Activated CD8-positive, alpha-beta memory T cell treated with anti-CD3 and anti-CD28 coated beads, Interleukin-2, amount 50 U/mL, for 4 hours (primary cell): ENCODE measurements at regions not wholly inside any gene's neighbourhood (a gene's known extent, or its start where the extent isn't known, plus 50 kb on each side); places are given as distances from the start of the nearest gene placed in this dataset.
"Not testable (repeated sequence)": the region's sequence is repeated elsewhere in the genome, so short reads cannot be mapped to it uniquely, and the experiment has no call there.

Experiments
- DNase-seq: peaks from one replicate; pipeline ENCODE4 v3.0.0-alpha.2; 2020

- DNase-seq = no peak
Observed at GRCh38 chr22:27240298-27241075, 561.1 kb downstream of the MN1 start.

- DNase-seq = no peak
Observed at GRCh38 chr22:27241430-27242321, 559.9 kb downstream of the MN1 start.

- DNase-seq = no peak
Observed at GRCh38 chr22:27242474-27242873, 559.1 kb downstream of the MN1 start.

DNA sequence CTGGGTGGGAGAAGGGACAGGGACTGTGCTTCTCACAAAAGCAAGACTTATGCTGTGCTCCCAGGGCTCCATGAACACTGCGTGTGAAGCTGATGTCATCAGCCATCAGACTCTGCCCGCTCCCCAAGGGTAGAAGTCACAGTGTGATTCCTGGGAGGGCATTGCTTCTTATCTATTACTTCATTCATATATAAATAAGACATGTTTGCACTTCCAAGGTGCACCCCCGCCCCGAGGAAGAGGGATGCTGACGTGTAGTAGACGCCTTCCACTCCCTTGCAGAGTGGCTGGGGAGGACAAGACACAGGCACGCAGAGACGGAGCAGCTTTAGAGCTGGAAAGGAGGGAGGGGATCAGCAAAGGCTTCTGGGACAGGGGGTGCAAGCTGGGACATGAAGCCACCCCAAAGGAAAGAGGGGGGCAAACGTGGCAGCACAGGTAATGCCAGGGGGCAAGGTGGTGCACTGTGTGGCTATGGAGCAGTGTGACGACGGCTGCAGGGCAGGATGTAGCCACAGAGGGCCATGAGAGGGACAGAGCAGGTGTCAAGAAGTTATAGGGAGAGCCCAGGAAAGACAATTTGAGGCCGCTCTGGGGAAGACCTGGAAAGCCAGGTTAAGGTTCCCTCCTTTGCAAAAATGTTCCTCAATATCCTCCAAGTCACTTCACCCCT is 558.5 kb downstream of the MN1 start:
- no peak for DNase-seq

- DNase-seq = no peak
Observed at GRCh38 chr22:27244328-27244727, 557.2 kb downstream of the MN1 start.

DNA sequence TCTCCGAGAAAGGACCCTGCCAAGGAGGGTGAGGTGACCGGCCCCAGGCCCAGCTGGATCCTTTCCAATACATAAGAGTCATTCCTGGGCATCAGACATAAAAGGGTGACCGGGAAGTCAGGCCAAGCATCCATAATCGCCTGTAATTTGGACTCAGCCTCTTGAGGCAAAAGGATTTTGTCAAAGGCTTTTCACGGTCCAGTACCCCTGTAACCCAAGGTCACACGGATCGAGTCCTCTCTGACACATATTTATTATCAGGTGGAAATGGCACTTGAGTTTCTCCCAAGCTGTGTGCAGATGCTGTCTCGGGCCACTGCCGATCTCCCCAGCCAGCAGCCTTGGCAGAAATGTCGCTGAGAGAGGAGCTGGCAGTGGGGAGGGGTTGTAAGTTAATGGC is 556.5 kb downstream of the MN1 start:
- no peak for DNase-seq

DNA sequence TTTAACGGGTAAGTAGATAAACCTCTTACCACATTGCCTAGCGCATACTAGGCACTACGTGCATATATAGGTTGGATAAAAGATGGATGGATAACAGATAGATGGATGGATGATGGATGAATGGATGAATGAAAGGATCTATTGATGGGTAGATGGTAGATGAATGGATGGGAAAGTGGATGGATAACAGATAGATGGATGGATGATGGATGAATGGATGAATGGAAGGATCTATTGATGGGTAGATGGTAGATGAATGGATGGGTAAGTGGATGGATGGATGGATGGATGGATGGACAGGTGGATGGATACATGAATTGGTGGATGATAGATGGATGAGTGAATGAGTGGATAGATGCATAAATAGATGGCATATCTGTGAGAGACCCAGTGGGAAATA is 555.0 kb downstream of the MN1 start:
- no peak for DNase-seq

DNA sequence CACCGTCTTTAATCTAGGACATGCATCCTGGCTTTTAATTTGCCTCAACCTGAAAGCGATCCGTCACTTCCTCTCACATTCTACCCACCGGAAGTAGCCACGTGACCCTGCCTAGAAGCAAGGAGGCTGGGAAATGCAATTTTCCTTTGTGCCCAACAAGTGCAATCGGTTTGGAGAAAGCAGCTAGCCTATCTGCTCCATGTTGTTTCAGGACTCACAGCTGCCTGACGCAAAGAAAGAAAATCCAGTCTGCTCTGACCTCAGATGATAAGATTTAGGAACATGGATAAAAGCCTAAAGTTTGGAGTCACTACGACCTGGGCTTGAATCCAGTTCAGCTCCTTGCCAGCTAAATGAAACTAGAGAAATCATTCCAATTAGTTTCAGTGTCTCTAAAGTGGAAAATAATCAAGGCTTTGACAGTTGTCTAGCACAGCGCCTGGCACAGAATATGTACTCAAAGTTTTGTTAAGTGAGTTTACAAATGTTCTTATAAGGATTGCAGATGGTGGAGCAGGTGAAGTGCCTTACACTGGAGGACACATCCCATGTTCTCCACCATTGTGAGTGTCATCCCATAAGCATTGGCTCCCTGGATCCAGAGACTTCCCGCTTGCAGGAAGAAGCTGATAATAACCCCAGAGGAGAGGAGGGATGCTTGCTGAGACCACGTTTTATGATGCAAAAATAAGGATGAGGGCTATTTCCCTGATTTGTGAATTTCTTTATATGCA is 553.7 kb downstream of the MN1 start:
- no peak for DNase-seq

- DNase-seq = no peak
Observed at GRCh38 chr22:27250418-27250817, 551.1 kb downstream of the MN1 start.

DNA sequence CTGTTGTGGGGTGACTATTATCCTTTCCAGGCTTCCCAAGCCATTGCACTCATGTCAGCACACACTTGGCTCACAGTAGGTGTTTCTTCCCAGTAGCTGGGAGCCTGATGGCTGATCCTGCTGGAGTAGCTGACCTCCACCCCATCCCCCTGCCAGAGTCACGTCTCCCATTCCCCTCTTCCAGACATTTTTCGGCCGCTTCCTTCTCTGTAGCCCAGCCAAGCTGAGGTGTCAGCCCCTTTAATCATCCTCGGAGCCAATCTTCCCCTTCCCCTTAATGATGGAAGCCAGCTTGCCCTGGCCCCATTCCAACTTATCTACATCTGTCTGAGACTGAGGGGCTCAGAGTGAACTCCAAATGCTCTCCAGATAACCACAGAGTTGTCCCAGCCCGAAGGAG is 550.7 kb downstream of the MN1 start:
- no peak for DNase-seq

- DNase-seq = no peak
Observed at GRCh38 chr22:27251563-27251962, 550.0 kb downstream of the MN1 start.

- DNase-seq = no peak
Observed at GRCh38 chr22:27252282-27253049, 549.1 kb downstream of the MN1 start.

- DNase-seq = no peak
Observed at GRCh38 chr22:27253108-27253902, 548.3 kb downstream of the MN1 start.

GRCh38 chr22:27254063-27254462 is 547.5 kb downstream of the MN1 start:
- DNase-seq = not testable (repeated sequence)

DNA sequence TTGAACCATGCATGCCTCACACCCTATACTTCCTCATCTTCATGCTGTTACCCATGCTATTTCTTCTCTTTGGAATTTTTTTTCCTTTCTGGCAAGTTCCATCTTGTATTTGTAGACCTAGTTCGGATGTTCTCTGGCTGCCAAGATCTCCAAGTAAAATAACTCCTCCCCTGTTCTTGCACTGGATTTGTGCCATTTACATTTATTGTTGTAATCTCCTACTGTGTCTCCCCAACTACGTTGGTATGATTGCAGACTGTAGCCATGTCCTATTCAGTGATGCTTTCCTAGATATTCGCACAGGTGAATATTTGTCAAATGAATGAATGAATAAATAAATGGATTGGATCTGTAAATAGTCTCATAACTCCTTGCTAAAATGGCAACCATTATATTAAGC is 546.0 kb downstream of the MN1 start:
- DNase-seq = no peak

- no peak for DNase-seq
Observed at GRCh38 chr22:27257987-27258386, 543.6 kb downstream of the MN1 start.

DNA sequence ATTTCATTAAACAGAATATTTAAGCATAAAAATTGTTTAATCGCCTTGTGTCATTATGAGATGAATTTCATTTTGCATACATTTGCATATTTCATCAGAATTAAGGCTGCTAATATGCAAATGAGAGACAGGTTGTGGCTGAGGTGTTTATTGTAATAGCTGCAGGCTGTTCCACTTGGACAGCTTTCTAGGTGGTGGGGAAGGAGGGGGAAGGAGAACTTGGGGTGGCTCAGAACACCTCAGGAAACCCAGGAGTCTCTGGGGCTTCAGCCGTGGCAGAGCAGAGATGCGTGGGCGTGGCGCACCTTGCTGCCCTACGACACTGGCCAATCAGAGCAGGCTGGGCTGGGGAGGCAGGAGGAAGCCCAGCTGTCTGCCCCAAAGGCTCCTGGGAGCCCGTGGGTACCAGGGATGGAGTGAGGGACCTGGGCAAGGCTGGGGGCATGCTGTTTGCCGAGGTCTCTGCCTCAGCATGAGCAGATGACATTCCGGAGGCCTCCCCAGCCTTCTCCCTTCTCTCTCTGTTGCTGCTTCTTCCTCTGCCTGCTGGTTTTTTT is 542.9 kb downstream of the MN1 start:
- no peak for DNase-seq

- no peak for DNase-seq
Observed at GRCh38 chr22:27259433-27259832, 542.1 kb downstream of the MN1 start.

- no peak for DNase-seq
Observed at GRCh38 chr22:27260087-27260698, 541.4 kb downstream of the MN1 start.

DNA sequence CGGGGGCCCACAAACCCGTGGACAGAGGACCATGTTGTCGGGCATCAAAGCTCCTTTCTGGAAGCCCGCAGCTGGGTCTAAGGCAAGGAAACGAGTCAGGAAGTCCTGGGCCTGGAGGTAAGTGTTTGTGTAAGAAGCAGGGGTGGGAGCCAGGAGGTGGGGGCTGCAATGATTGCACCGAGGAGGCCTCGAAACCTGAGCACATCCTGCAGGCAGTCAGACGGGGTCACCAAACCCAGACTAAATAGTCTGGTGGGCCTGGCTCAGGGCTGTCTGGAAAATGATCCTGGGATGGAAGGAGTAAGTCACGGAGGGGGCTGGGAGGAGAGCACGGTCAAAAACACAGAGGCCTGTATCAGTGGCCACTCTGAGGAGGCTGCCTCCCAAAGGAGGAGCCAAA is 539.2 kb downstream of the MN1 start:
- DNase-seq = no peak
